Eye (tissue), 1 donor: ENCODE measurements at regions not wholly inside any gene's neighbourhood (a gene's known extent, or its start where the extent isn't known, plus 50 kb on each side); places are given as distances from the start of the nearest gene placed in this dataset.
A peak's percentile ranks its signal among the peaks of the same experiment; 100 is the strongest.
"Not testable (repeated sequence)": the region's sequence is repeated elsewhere in the genome, so short reads cannot be mapped to it uniquely, and the experiment has no call there.

Experiments
- DNase-seq: peaks from one replicate; pipeline ENCODE4 v3.0.0-alpha.2; 2015

GRCh38 chrX:43238461-43238945 is 417.6 kb upstream of the MAOA start:
- peak; percentile 41 for DNase-seq

GRCh38 chrX:43239356-43239755 is 416.7 kb upstream of the MAOA start:
- DNase-seq = no peak

- DNase-seq = peak; percentile 74
Measured at GRCh38 chrX:43255596-43255995, 400.5 kb upstream of the MAOA start.

- no peak for DNase-seq
Measured at GRCh38 chrX:43266487-43266886, 389.6 kb upstream of the MAOA start.

- no peak for DNase-seq
Measured at GRCh38 chrX:43267652-43268051, 388.4 kb upstream of the MAOA start.

- no peak for DNase-seq
Measured at GRCh38 chrX:43269201-43269600, 386.9 kb upstream of the MAOA start.

- DNase-seq = no peak
Measured at GRCh38 chrX:43277879-43278278, 378.2 kb upstream of the MAOA start.

GRCh38 chrX:43278440-43278839 is 377.7 kb upstream of the MAOA start:
- no peak for DNase-seq

GRCh38 chrX:43279341-43279808 is 376.7 kb upstream of the MAOA start:
- no peak for DNase-seq

GRCh38 chrX:43283187-43283586 is 372.9 kb upstream of the MAOA start:
- DNase-seq = no peak

- DNase-seq = not testable (repeated sequence)
Measured at GRCh38 chrX:43311625-43312024, 344.5 kb upstream of the MAOA start.

- no peak for DNase-seq
Measured at GRCh38 chrX:43313035-43313434, 343.1 kb upstream of the MAOA start.

GRCh38 chrX:43314525-43314924 is 341.6 kb upstream of the MAOA start:
- DNase-seq = no peak

GRCh38 chrX:43315622-43316021 is 340.5 kb upstream of the MAOA start:
- DNase-seq = no peak

- no peak for DNase-seq
Measured at GRCh38 chrX:43316146-43316545, 340.0 kb upstream of the MAOA start.

GRCh38 chrX:43317378-43317777 is 338.7 kb upstream of the MAOA start:
- no peak for DNase-seq

- DNase-seq = no peak
Measured at GRCh38 chrX:43328358-43328946, 327.6 kb upstream of the MAOA start.

- DNase-seq = no peak
Measured at GRCh38 chrX:43333543-43333942, 322.6 kb upstream of the MAOA start.

GRCh38 chrX:43345166-43345565 is 310.9 kb upstream of the MAOA start:
- DNase-seq = no peak

- no peak for DNase-seq
Measured at GRCh38 chrX:43349363-43349762, 306.7 kb upstream of the MAOA start.

GRCh38 chrX:43350935-43351334 is 305.2 kb upstream of the MAOA start:
- DNase-seq = no peak

- DNase-seq = no peak
Measured at GRCh38 chrX:43357741-43358140, 298.4 kb upstream of the MAOA start.

GRCh38 chrX:43373032-43373431 is 283.1 kb upstream of the MAOA start:
- no peak for DNase-seq

GRCh38 chrX:43375136-43375535 is 281.0 kb upstream of the MAOA start:
- no peak for DNase-seq

- DNase-seq = no peak
Measured at GRCh38 chrX:43380704-43381103, 275.4 kb upstream of the MAOA start.
